AG09309 (cell line): ENCODE measurements at regions not wholly inside any gene's neighbourhood (a gene's known extent, or its start where the extent isn't known, plus 50 kb on each side); places are given as distances from the start of the nearest gene placed in this dataset.

Experiments used
- DNase-seq: peaks from one replicate; pipeline ENCODE4 v3.0.0-alpha.2; 2010; ENCODE audit warnings: low read depth
- H3K4me3 ChIP-seq: 2 replicates; pipeline ENCODE4 v1.5.1; 2011; ENCODE audit warnings: mild to moderate bottlenecking, low read depth, low read length, moderate library complexity; ENCODE audit not compliant: control insufficient read depth
- TF ChIP-seq, protein P1 (sequence below): IDR thresholded peaks from 2 replicates; pipeline ENCODE4 v1.5.1; 2011; ENCODE audit warnings: mild to moderate bottlenecking, low read depth, low read length, inconsistent platforms; ENCODE audit not compliant: insufficient read depth, control insufficient read depth; ENCODE audit errors: missing control alignments

DNA sequence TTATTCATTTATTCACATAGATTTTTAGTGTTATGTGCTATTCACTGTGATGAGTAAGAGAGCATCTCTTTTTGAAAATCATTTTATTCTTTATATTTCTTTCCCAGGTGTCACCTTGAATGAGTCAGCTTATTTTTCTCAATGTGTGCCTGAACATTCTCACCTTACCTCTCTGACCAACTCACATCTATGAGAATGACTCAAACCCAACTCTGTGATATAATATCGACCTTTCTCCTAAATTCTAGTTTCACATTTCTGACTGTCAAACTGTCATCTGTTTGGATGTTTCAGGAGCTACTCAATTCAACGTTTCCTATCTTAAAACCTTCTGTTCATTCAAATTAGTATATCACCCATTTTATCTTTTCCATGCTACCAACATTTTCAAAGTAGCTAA, 630.8 kb downstream of the RERGL start:
- no peak for DNase-seq
- TF ChIP-seq, protein P1, sequence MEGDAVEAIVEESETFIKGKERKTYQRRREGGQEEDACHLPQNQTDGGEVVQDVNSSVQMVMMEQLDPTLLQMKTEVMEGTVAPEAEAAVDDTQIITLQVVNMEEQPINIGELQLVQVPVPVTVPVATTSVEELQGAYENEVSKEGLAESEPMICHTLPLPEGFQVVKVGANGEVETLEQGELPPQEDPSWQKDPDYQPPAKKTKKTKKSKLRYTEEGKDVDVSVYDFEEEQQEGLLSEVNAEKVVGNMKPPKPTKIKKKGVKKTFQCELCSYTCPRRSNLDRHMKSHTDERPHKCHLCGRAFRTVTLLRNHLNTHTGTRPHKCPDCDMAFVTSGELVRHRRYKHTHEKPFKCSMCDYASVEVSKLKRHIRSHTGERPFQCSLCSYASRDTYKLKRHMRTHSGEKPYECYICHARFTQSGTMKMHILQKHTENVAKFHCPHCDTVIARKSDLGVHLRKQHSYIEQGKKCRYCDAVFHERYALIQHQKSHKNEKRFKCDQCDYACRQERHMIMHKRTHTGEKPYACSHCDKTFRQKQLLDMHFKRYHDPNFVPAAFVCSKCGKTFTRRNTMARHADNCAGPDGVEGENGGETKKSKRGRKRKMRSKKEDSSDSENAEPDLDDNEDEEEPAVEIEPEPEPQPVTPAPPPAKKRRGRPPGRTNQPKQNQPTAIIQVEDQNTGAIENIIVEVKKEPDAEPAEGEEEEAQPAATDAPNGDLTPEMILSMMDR, result no peak

DNA sequence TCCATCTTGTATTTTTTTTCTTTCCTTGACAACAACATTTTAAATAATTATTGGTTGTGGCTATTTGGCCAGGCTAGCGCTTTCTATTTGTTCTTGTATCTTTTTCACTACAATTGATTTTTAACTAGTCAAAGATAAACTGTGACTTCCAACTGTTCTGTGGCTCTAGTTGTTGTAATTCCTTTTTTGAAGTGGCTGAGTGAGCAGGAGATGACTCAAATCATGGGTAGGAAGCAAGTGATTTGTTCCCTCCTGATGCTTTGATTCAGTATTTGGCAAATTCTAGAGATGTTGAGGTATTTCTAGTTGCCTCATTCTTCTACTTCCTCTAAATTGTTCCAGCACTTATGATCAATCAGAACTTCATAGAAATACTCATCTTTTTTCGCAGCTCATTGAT, 633.5 kb downstream of the RERGL start:
- TF ChIP-seq, protein P1, result no peak
- no peak for DNase-seq
- no peak overlapping the region for H3K4me3 ChIP-seq

More for the DNA sequence above, 630.8 kb downstream of the RERGL start:
- no peak overlapping the region for H3K4me3 ChIP-seq

DNA sequence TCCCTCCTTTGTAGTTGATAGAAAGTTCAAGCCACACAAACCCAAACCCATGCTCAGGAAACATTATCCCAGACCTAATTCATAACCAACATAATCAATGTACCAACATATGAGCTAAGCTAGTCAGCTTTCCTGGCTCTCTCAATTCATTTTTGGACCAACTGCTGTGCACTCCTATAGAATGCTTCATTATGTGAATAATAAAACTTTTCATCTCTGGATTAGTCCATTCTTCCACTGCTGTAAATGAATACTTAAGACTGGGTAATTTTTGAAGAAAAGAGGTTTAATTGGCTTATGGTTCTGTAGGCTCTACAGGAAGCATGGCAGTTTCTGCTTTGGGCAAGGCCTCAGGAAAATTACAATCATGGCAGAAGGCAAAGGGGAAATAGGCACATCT, 651.9 kb downstream of the RERGL start:
- TF ChIP-seq, protein P1, result no peak
- no peak for DNase-seq
- no peak overlapping the region for H3K4me3 ChIP-seq

DNA sequence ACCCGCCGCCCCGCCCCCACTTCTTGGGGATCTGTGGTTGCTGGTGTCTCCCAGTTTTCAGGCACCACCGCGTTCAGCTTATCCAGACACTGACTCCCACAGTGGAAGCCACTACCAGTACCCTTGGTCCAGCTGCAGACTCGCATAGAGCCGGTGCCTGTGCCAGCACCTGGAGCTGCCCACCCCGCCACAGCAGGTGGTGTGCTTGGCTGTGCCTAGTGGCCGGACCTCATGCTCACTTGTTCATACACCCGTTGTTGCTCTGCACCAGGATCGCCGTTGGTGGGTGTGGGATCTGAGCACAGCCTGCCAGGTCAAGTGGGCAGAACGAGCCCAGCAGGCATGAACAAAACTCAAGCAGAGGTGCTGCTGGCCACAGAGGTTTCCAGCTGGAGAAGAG, 673.2 kb downstream of the RERGL start:
- H3K4me3 ChIP-seq, result no peak overlapping the region
- TF ChIP-seq, protein P1, result no peak
- DNase-seq, result no peak

DNA sequence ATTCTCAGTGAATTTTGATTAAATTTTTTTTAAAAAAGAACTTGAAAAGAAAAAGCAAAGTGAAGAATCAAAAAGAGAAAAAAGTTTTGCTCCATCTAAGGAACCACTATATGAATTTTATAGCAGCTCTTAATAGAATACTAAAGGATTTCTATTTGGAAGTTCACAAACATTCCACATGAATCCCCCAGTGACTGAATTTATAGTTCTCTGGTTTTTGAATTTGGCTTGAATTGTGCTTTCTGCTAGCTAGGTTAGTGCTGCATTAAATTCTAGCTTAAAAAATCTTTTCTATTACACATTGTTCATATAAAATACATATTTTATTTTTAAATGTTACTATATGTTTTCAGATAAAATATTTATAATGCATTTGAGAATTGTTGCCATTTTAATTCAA, 675.4 kb downstream of the RERGL start:
- no peak overlapping the region for H3K4me3 ChIP-seq

DNA sequence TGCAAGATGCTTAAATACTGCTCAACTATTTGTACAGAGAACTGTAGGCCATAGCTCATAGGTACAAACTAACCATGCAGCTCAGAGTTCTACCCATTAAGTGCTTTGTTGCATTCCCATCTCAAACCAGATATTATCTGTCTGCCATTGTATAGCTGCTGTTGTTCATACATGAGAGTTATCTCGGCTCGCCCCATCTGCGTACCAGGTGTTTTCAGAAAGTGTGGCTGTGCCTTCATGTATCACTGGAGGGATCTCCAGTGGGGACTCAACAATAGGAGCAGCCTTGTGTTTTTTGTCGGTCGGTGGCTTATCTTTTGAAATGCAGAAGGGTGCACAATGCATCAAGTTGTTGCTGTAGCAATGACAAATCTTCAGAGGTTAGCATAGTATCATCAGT, 678.3 kb downstream of the RERGL start:
- TF ChIP-seq, protein P1, result no peak
- DNase-seq, result no peak

More for the DNA sequence above, 675.4 kb downstream of the RERGL start:
- TF ChIP-seq, protein P1, result no peak
- DNase-seq, result no peak

DNA sequence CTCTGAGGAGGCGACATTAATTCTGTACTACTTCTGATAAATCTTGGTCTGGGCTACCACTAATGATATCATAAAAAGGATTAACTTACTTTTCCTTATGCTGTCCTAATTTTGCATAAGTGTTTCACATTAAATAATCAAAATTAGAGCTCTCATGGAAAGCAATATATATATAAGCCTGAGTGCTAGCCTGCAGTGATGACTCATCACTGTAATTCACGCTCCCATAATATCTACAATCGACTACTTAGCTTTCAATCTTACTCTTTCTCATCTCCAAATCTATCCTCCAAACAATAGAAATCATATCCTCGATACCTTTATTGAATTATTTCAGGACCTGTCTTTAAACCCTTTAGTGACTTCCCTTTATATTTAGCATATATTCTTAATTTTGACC, 701.3 kb downstream of the RERGL start:
- TF ChIP-seq, protein P1, result no peak
- no peak for DNase-seq
- H3K4me3 ChIP-seq, result no peak overlapping the region

More for the DNA sequence above, 678.3 kb downstream of the RERGL start:
- H3K4me3 ChIP-seq, result no peak overlapping the region
